Glutamatergic neuron (in vitro differentiated cells): ENCODE measurements at regions not wholly inside any gene's neighbourhood (a gene's known extent, or its start where the extent isn't known, plus 50 kb on each side); places are given as distances from the start of the nearest gene placed in this dataset.

ENCODE experiments used
- DNase-seq: peaks from one replicate; pipeline ENCODE4 v3.0.0; 2022
- H3K27ac Mint-ChIP-seq: one replicate; pipeline ENCODE4 v1.8.0; 2020; ENCODE audit warnings: mild to moderate bottlenecking, mixed read lengths, inconsistent platforms; ENCODE audit not compliant: unreplicated experiment
- H3K27me3 Mint-ChIP-seq: one replicate; pipeline ENCODE4 v1.8.0; 2020; ENCODE audit warnings: mild to moderate bottlenecking, moderate library complexity, mixed read lengths, inconsistent platforms; ENCODE audit not compliant: unreplicated experiment
- H3K36me3 Mint-ChIP-seq: one replicate; pipeline ENCODE4 v1.8.0; 2020; ENCODE audit warnings: mild to moderate bottlenecking, mixed read lengths, inconsistent platforms; ENCODE audit not compliant: unreplicated experiment
- H3K4me1 Mint-ChIP-seq: one replicate; pipeline ENCODE4 v1.8.0; 2020; ENCODE audit warnings: mild to moderate bottlenecking, low read depth, mixed read lengths, inconsistent platforms; ENCODE audit not compliant: unreplicated experiment
- H3K4me3 Mint-ChIP-seq: one replicate; pipeline ENCODE4 v1.8.0; 2020; ENCODE audit warnings: mild to moderate bottlenecking, mixed read lengths, inconsistent platforms; ENCODE audit not compliant: unreplicated experiment
- H3K9me3 Mint-ChIP-seq: one replicate; pipeline ENCODE4 v1.8.0; 2020; ENCODE audit warnings: mild to moderate bottlenecking, moderate library complexity, mixed read lengths, inconsistent platforms; ENCODE audit not compliant: unreplicated experiment
- TF ChIP-seq, protein P1 (sequence below): fragments of 200-600 bp; sonication (generic); IDR thresholded peaks from one replicate; pipeline ENCODE4 v1.5.0; 2021; ENCODE audit not compliant: partially characterized antibody, unreplicated experiment

DNA sequence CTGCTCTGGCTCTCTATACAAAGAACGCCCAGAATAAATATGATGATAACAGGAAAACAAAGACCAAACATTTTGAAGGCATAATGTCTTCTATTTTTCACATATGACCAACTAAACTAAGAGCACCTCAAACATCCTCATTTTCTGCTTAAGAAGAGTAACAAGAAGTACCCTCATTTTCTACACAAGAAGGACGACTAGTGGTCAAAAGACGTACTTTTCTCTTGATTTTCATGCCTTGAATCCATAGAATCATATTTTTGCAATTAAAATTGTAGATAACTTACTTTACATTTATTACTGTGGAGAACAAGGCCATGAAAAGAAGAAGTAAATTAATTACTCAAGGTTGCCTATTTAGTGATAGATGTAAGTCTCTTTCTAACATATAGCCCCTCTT lies 358.6 kb downstream of the DUSP6 start:
- Mint-ChIP-seq H3K9me3 (no peaks in the 10 kb centered on the region), H3K4me3 (no peak overlapping the region), H3K4me1 (no peaks in the 10 kb centered on the region), H3K27me3 (no peaks in the 10 kb centered on the region), H3K27ac (no peak overlapping the region), H3K36me3 (no peaks in the 10 kb centered on the region)
- TF ChIP-seq, protein P1, sequence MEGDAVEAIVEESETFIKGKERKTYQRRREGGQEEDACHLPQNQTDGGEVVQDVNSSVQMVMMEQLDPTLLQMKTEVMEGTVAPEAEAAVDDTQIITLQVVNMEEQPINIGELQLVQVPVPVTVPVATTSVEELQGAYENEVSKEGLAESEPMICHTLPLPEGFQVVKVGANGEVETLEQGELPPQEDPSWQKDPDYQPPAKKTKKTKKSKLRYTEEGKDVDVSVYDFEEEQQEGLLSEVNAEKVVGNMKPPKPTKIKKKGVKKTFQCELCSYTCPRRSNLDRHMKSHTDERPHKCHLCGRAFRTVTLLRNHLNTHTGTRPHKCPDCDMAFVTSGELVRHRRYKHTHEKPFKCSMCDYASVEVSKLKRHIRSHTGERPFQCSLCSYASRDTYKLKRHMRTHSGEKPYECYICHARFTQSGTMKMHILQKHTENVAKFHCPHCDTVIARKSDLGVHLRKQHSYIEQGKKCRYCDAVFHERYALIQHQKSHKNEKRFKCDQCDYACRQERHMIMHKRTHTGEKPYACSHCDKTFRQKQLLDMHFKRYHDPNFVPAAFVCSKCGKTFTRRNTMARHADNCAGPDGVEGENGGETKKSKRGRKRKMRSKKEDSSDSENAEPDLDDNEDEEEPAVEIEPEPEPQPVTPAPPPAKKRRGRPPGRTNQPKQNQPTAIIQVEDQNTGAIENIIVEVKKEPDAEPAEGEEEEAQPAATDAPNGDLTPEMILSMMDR: peak; percentile 77
- no peak for DNase-seq

- no peaks in the 10 kb centered on the region for H3K27me3 Mint-ChIP-seq
- no peak for DNase-seq
- H3K4me1 Mint-ChIP-seq: no peaks in the 10 kb centered on the region
- TF ChIP-seq, protein P1: no peak
- no peak overlapping the region for H3K27ac Mint-ChIP-seq
- H3K36me3 Mint-ChIP-seq: no peaks in the 10 kb centered on the region
- H3K9me3 Mint-ChIP-seq: peaks cover 2% of the 10 kb centered on the region
- no peak overlapping the region for H3K4me3 Mint-ChIP-seq
Observed at GRCh38 chr12:88986056-88986455, 366.2 kb downstream of the DUSP6 start.

DNA sequence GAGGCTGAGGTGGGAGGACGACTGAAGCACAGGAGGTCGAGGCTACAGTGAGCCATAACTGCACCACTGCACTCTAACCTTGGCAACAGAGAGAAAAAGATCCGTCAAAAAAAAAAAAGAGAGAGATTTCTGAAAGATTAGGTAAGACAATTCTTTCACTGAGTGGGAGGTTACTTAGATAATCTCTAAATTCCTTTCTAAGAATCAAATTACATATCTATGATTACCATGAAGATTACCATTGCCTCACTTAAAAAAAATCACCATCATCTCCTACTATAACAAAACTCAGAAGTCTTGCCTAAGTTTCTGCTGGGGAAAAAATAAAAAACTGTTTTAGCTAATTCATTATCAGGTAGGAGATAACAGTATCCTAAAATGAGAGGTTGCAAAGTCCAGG lies 366.7 kb downstream of the DUSP6 start:
- Mint-ChIP-seq H3K9me3 (peaks cover 2% of the 10 kb centered on the region), H3K4me3 (no peak overlapping the region), H3K4me1 (no peaks in the 10 kb centered on the region), H3K36me3 (no peaks in the 10 kb centered on the region), H3K27me3 (no peaks in the 10 kb centered on the region), H3K27ac (no peak overlapping the region)
- TF ChIP-seq, protein P1: no peak
- no peak for DNase-seq

- peaks cover 2% of the 10 kb centered on the region for H3K9me3 Mint-ChIP-seq
- H3K27ac Mint-ChIP-seq: no peak overlapping the region
- no peaks in the 10 kb centered on the region for H3K36me3 Mint-ChIP-seq
- H3K4me1 Mint-ChIP-seq: no peaks in the 10 kb centered on the region
- TF ChIP-seq, protein P1: no peak
- H3K4me3 Mint-ChIP-seq: no peak overlapping the region
- DNase-seq: no peak
- H3K27me3 Mint-ChIP-seq: no peaks in the 10 kb centered on the region
Observed at GRCh38 chr12:88985011-88985410, 367.3 kb downstream of the DUSP6 start.

GRCh38 chr12:88982694-88983093 lies 369.6 kb downstream of the DUSP6 start:
- H3K4me3 Mint-ChIP-seq: no peak overlapping the region
- no peaks in the 10 kb centered on the region for H3K4me1 Mint-ChIP-seq
- TF ChIP-seq, protein P1: no peak
- H3K27me3 Mint-ChIP-seq: no peaks in the 10 kb centered on the region
- no peaks in the 10 kb centered on the region for H3K36me3 Mint-ChIP-seq
- peaks cover 2% of the 10 kb centered on the region for H3K9me3 Mint-ChIP-seq
- H3K27ac Mint-ChIP-seq: no peak overlapping the region
- DNase-seq: no peak
